ENCODE measurements at regions not wholly inside any gene's neighbourhood (a gene's known extent, or its start where the extent isn't known, plus 50 kb on each side); places are given as distances from the start of the nearest gene placed in this dataset.

DNA sequence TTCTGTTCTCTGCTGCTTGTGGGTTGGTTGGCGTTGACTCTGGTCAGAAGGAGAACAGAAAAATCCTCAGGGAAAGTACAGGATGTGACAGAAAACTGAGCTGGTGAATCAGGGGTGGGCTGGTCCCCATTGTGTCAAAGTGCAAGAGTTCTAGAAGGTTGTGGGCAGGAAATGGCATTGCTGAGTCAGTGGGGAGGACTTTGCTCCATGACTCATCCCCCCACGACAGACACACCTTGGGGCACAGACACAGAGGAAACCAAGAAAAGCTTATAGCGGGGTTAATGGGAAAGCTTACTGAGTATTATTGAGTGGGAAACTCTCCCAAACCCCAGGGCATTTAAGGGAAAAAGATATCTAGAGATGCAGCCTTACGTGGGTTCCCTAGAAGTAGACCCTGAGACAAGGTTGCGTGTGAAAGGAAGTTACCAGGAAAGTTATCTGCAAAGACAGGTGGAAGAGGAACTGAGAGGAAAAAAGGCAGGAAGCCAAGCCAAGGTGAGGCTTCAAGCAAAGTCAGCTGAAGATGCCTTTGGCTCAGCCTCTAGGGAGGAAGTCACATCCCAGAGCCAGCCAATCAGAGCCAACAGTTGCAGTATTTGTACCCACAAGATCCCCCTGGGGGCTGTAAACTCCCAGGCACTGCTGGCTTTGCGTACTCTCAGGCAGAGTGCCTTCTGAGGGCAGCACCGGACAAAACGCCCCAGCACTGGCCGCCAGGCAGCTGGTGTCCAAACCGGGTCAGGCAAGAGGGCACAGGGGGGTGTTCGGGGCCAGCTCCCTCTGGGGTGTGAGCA is 86.4 kb downstream of the FOXL1 start:
- peak; percentile 87 for DNase-seq (ENCODE audit: low read depth)

DNA sequence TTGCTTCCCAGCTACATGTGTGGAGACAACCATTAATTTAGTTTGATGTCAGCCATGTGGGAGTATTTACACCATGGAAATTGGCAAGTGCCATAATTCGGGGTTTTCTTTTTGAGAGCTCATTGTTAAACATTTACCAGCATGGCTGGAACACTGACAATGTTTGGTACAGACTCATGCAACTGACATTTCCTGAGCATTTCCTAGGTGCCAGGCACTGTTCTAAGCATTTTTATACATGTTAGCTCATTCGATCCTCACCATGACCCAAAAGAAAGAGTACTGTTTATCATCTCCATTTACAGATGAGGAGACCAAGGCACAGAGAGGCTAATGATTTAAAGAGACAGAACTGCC is 86.9 kb downstream of the FOXL1 start:
- peak; percentile 49 for DNase-seq (ENCODE audit: low read depth)

GRCh38 chr16:86665929-86666328 is 87.6 kb downstream of the FOXL1 start:
- DNase-seq (ENCODE audit: low read depth) = no peak

GRCh38 chr16:86667035-86667434 is 88.7 kb downstream of the FOXL1 start:
- DNase-seq (ENCODE audit: low read depth) = no peak

DNA sequence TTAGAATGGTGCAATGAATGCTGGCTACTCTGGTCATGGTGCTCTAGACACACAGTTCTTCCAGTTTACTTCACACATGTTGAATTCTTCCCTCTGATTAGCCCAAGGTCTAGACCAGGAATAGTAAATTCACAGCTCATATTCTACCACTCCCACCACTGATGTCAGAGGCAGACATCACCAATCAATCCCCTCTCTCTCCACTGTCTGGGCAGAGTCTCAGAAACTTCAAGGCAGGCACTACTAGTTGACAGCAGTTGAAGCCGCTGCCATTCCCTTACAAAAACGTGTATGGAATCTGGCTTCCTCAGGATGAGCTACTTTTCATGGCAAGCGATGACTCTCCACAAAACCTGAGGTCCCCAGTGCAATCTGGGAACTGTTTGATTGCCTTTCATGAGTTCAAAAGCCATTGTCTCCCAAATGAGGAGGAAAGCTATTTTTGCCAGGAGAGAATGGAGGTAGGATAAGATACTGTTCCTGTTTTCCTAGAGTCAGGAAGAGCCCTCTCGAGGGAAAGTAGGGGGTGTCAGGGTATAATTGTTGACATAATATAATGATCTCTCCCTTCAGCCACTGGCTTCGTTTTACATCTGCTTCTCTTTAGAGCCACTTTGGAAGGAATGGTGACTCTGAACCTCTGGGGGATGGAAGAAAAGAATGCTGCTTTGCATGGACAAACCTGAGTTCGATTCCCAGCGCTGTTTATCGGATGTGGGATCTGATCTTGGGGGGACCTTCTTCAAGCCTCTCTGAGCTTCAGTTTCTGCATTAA is 90.0 kb downstream of the FOXL1 start:
- DNase-seq (ENCODE audit: low read depth) = peak; percentile 77

GRCh38 chr16:86669285-86669805 is 91.0 kb downstream of the FOXL1 start:
- no peak for DNase-seq (ENCODE audit: low read depth)

DNA sequence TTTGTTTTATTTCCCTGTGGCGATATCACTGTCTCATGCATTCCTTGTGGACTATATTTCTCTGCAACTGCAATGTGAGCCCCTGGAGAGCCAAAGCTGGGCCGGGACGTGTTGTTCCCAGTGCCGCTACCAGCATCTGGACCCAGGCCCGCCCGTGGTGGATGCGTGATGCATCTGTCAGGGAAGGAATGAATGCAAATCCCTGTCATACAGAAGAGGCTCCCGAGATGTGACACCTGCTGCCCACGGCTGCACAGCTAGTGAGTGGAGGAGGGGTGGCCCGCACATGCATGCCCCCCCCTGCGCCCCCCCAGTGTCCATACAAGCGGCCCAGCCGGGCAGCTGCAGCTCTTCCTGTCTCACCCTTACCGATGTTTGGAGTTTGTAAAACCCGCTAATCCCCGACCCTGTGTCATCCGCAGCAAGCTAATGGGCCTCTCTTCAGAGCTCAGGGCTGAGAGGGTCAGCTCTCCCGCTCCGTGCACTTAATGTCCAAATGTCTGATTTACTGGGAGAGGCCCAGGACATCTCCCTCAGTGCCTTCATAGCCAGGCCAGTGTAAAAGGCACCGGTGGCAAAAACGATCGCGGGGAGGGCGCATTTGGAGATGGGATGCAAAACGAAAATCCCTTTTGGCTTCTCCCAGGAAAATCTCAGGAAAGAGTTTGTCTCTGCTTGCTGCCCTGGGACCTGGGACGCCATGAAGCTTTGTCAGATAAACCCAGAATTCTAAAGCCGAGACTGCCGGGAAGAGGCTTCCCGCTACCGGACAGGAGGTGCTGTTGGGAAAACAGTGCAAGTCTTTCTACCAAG is 91.8 kb downstream of the FOXL1 start:
- no peak for DNase-seq (ENCODE audit: low read depth)

- DNase-seq (ENCODE audit: low read depth) = no peak
These were observed 92.4 kb downstream of the FOXL1 start for GRCh38 chr16:86670750-86671234.

GRCh38 chr16:86671486-86672178 is 93.3 kb downstream of the FOXL1 start:
- DNase-seq (ENCODE audit: low read depth) = no peak

DNA sequence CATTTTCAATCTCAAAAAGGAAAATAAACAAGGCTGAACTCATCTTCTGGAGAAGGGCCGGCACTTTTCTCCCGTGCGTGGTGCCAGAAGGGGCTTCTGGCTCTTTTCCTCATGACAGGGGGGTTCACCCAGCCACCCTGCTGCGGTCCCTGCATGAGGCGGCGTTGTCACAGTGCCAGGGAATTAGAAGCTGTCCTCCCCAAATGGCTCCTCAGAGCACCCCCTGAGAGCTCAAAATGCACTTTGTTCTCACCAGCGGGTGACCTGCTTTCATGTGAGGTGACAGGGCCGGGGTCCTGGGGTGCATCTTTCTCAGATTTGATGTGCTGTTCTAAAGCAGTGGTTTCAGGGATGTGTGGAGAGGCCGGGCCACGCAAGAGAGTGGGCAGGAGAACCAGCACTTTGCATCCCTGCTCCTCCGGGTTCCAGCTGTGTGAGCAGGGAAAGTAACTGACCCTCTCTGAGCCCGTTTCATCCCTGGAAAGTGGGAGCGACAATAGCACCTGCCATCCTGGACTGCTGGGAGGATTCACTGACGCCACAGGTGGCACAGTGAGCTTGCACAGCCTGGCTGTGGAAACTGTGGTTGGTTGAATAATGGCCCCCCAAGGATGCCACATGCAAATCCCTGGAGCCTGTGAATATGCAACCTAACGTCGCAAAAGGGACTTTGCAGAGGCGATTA is 94.0 kb downstream of the FOXL1 start:
- DNase-seq (ENCODE audit: low read depth) = no peak

DNA sequence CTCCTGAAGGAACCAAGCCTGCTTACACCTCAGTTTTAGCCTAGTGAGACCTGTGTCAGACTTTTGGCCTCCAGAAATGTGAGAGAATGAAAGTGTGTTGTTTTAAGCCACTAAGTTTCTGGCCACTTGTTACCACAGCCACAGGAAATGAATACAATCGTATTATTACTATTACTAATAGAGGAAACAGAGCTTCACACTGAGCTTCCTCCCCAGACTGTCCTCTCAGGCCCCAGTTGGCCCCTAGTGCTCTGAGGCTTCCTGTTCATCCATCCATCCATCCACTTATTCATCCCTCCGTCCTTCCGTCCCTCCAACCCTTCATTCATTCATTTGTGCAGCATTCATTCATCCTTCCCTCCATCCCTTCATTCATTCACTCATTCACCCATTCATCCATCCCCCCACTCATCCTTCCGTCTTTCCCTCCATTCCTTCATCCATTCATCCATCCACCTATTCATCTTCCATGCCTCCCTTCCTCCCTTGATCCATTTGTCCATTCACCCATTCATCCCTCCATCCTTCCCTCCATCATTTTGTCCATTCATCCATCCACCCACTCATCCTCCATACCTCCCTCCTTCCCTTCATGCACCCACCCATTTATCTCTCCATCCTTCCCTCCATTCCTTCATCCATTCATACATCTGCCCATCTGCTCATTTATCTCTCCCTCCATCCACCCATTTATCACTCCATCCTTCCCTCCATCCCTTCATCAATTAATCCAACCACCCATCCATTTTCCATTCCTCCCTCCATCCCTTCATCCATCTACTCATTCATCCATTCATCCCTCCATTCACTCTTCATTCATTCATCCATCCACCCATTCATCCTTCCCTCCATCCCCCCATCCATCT is 95.0 kb downstream of the FOXL1 start:
- DNase-seq (ENCODE audit: low read depth) = no peak

DNA sequence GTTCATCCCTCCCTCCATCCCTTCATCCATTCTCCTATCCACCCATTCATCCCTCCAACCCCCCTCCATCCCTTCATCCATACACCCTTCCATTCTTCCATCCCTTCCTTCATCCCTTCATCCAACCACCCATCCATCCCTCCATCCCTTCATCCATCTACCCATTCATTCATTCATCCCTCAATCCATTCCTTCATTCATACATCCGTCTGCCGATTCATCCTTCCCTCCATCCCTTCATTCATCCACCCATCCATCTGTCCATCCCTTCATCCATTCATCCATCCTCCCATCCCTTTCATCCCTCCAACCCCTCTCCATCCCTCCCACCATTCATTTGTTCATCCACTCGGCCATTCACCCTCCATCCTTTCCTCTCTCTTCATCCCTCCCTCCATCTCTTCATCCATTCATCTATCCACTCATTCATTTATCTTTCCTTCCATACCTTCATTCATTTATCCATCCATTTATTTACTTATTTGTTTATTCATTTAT is 95.7 kb downstream of the FOXL1 start:
- no peak for DNase-seq (ENCODE audit: low read depth)

DNA sequence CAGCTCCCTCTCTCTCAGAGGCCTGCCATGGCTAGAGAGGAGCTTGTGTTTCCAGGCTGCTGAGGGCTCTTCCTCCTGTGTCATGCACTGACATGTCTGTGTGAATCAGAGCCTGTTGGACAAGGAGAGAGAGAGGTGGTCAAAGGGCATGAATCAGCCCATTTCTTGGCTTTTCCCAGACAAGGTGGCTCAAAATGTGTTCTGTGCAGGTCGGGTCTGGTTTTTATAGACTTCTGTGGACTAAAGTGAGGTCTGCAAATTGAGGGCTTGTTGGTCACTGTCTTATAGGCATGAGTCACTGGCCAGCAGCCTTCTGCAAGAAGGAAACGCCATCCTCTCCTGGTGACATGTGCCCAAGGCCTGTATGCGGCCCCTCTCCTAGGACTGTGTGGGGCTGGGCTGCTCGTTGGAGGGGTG is 97.9 kb downstream of the FOXL1 start:
- DNase-seq (ENCODE audit: low read depth) = peak; percentile 67

DNA sequence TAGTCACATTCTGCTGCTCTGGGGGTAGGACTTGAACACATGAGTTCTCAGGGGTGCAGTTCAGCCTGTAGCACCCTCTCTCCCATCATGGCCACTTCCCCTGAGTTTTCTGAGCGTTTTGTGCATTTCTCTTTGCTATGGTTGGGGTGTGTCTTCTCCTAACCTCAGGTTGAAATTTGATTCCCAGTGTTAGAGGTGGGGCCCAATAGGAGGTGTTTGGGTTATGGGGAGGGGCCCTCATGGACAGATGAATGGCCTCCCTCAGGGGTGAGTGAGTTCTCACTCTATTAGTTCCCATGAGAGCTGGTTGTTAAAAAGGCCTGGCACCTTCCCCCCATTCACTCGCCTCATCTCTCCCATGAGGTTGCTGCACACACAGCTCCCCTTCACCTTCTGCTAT is 101.1 kb downstream of the FOXL1 start:
- DNase-seq (ENCODE audit: low read depth) = no peak

- peak; percentile 73 for DNase-seq (ENCODE audit: low read depth)
These were observed 101.8 kb downstream of the FOXL1 start for GRCh38 chr16:86680162-86680561.

DNA sequence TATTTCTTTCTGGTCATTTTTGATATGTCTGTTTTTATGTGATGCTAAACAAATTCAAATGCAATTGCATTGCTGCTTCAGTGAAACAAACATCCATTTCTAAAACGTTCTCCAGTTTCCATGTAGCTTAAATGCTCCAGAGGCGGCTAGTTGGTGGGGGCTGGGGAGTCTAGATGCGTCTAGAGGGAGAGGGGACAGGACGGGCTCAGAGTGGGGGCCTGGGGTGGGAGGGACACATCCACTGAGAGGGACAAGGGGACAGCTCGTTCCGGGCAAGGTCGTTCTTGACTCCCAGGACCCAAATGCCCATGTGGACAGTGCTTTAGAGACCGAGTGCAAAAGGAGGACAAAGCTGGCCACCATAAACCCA is 102.3 kb downstream of the FOXL1 start:
- DNase-seq (ENCODE audit: low read depth) = no peak

DNA sequence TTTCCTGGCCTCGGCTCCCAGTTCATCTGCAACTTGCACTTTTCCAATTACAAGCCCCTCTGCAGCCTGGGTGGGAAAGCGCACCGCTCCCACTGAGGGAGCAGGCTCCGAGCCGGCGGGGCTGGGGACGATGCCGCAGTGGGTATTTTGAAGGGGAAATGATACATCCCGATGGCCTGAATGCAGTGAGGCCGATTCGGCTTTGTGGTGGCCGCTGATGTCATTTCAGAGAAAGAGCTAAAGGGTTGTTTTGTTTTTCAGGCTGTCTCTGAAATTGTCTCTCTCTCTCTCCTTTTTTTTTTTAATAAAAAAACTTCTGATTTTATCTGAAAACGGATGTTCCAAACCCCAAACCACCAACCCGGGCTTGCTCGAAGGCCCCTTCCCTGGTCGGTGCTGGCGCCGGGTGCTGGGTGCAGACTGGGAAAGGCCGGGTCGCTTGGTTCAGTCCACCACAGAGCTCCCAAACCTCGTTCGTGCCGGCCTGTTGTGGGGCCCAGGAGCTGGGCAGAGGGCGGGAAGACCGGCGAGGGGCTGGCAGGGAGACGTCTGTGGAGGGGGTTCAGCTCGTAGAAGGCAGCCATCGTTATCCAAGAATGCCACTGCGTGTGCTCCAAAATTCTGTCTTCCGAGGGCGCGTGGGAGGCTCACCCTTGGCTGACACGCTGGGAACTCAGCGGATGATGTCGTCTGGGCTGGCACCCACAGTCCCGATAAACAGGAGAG is 102.8 kb downstream of the FOXL1 start:
- DNase-seq (ENCODE audit: low read depth) = peak; percentile 23

GRCh38 chr16:86681757-86682106 is 103.4 kb downstream of the FOXL1 start:
- DNase-seq (ENCODE audit: low read depth) = no peak

- no peak for DNase-seq (ENCODE audit: low read depth)
These were observed 104.0 kb downstream of the FOXL1 start for GRCh38 chr16:86682219-86682904.
